ENCODE measurements at regions not wholly inside any gene's neighbourhood (a gene's known extent, or its start where the extent isn't known, plus 50 kb on each side); places are given as distances from the start of the nearest gene placed in this dataset.

DNA sequence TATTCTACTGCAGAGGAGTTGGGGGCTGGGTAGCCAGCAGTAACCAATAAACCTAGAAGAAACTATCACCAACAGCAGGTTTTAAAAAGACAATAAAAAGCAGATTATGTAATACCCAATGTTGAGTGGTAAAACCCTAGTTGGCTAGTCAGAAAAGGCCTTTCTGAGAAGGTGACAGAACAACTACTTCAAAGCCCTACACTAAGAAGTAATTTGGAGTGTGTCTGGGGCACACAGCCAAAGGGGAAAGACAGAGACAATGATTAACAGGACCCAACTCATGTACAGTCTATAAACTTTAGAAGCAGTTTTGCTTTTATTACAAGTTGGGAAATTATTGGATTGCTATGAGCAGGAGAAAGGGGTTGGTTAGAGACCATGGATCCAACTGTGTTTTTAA, 77.2 kb upstream of the TMEM106B start:
- TF ChIP-seq, protein P1, sequence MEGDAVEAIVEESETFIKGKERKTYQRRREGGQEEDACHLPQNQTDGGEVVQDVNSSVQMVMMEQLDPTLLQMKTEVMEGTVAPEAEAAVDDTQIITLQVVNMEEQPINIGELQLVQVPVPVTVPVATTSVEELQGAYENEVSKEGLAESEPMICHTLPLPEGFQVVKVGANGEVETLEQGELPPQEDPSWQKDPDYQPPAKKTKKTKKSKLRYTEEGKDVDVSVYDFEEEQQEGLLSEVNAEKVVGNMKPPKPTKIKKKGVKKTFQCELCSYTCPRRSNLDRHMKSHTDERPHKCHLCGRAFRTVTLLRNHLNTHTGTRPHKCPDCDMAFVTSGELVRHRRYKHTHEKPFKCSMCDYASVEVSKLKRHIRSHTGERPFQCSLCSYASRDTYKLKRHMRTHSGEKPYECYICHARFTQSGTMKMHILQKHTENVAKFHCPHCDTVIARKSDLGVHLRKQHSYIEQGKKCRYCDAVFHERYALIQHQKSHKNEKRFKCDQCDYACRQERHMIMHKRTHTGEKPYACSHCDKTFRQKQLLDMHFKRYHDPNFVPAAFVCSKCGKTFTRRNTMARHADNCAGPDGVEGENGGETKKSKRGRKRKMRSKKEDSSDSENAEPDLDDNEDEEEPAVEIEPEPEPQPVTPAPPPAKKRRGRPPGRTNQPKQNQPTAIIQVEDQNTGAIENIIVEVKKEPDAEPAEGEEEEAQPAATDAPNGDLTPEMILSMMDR (IDR thresholded peaks at IDR 0.05; ENCODE audit: low read length), result no peak
- TF ChIP-seq EZH2 (optimal IDR thresholded peaks at IDR 0.05; ENCODE audit: low read depth, low read length), result no peak

All from MM.1S (cell line).